C4-2B (cell line): ENCODE measurements at regions not wholly inside any gene's neighbourhood (a gene's known extent, or its start where the extent isn't known, plus 50 kb on each side); places are given as distances from the start of the nearest gene placed in this dataset.

ENCODE experiments used
- H3K27ac ChIP-seq: fragments of 450-650 bp; 2 replicates; pipeline ENCODE4 v1.5.1; 2017
- ZFX ChIP-seq: fragments of 450-650 bp; IDR thresholded peaks from 2 replicates; pipeline ENCODE4 v1.6.1; 2017
- TF ChIP-seq, protein P1 (sequence below): fragments of 450-650 bp; conservative IDR thresholded peaks from 2 replicates; pipeline ENCODE4 v1.5.1; 2017; ENCODE audit warnings: mild to moderate bottlenecking

- TF ChIP-seq ZFX, result no peak
- TF ChIP-seq, protein P1, sequence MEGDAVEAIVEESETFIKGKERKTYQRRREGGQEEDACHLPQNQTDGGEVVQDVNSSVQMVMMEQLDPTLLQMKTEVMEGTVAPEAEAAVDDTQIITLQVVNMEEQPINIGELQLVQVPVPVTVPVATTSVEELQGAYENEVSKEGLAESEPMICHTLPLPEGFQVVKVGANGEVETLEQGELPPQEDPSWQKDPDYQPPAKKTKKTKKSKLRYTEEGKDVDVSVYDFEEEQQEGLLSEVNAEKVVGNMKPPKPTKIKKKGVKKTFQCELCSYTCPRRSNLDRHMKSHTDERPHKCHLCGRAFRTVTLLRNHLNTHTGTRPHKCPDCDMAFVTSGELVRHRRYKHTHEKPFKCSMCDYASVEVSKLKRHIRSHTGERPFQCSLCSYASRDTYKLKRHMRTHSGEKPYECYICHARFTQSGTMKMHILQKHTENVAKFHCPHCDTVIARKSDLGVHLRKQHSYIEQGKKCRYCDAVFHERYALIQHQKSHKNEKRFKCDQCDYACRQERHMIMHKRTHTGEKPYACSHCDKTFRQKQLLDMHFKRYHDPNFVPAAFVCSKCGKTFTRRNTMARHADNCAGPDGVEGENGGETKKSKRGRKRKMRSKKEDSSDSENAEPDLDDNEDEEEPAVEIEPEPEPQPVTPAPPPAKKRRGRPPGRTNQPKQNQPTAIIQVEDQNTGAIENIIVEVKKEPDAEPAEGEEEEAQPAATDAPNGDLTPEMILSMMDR, result no peak
- H3K27ac ChIP-seq, result no peak overlapping the region
These were observed 1571.6 kb upstream of the PRR20A start for GRCh38 chr13:55569082-55569481.

DNA sequence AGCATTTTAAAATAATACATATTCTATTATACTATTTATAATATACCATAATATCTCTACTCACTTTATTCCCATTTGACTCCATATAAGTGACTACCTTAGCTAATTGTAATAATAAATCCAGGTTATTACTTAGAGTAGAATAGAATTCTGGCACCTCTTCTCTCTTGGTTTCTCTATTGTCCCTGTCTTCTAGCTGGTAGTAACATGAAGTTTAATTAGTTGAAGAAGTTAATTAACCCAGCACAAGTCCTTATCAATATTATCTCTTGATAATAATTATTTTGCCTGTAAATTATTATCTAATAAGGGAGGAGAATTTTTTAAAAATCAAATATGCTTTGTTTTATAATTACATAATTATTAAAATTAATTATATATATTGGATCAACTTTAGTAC lies 1571.2 kb upstream of the PRR20A start:
- no peak overlapping the region for H3K27ac ChIP-seq
- TF ChIP-seq, protein P1, result no peak
- no peak for TF ChIP-seq ZFX

GRCh38 chr13:55570371-55570770 lies 1570.3 kb upstream of the PRR20A start:
- H3K27ac ChIP-seq, result no peak overlapping the region
- TF ChIP-seq, protein P1, result no peak
- no peak for TF ChIP-seq ZFX

GRCh38 chr13:55571237-55571867 lies 1569.4 kb upstream of the PRR20A start:
- TF ChIP-seq ZFX, result no peak
- TF ChIP-seq, protein P1, result no peak
- no peak overlapping the region for H3K27ac ChIP-seq

GRCh38 chr13:55572408-55572807 lies 1568.3 kb upstream of the PRR20A start:
- no peak overlapping the region for H3K27ac ChIP-seq
- TF ChIP-seq ZFX, result no peak
- TF ChIP-seq, protein P1, result no peak

- TF ChIP-seq, protein P1, result no peak
- no peak for TF ChIP-seq ZFX
- no peak overlapping the region for H3K27ac ChIP-seq
These were observed 1567.9 kb upstream of the PRR20A start for GRCh38 chr13:55572862-55573261.

GRCh38 chr13:55573565-55573964 lies 1567.2 kb upstream of the PRR20A start:
- TF ChIP-seq ZFX, result no peak
- TF ChIP-seq, protein P1, result no peak
- no peak overlapping the region for H3K27ac ChIP-seq
